Psoas muscle (tissue), 7 donors: ENCODE measurements at regions not wholly inside any gene's neighbourhood (a gene's known extent, or its start where the extent isn't known, plus 50 kb on each side); places are given as distances from the start of the nearest gene placed in this dataset.

Experiments
- ATAC-seq, 4 donors: fragments of 200-7000 bp; cut with Tn5 transposase; one replicate each; pipeline ENCODE4 v1.9.1; 2020; ENCODE audit warnings: moderate library complexity in 3 of 4, mild to moderate bottlenecking in 2 of 4
- DNase-seq, 2 donors: peaks; one replicate each; pipeline ENCODE4 v3.0.0-alpha.2; 2020
- H3K27ac ChIP-seq: fragments of 200-600 bp; one replicate; pipeline ENCODE4 v1.8.0; 2022
- H3K27me3 ChIP-seq, 3 donors: fragments of 200-600 bp in 1 of 3; one replicate each; pipeline versions ENCODE4 v1.6.1 to v1.8.0; 2013 to 2022; ENCODE audit warnings: low read length in 2 of 3, mild to moderate bottlenecking in 2 of 3, moderate library complexity in 1 of 3; ENCODE audit not compliant: insufficient read depth in 3 of 3
- H3K36me3 ChIP-seq, 2 donors: fragments of 200-600 bp in 1 of 2; one replicate each; pipeline versions ENCODE4 v1.6.1 to v1.8.0; 2013 to 2022; ENCODE audit warnings: low read depth in 1 of 2, mild to moderate bottlenecking in 1 of 2, moderate library complexity in 1 of 2; ENCODE audit not compliant: insufficient read depth in 1 of 2
- H3K4me1 ChIP-seq: fragments of 200-600 bp; one replicate; pipeline ENCODE4 v1.8.0; 2022
- H3K4me3 ChIP-seq: fragments of 200-600 bp; one replicate; pipeline ENCODE4 v1.8.0; 2022; ENCODE audit warnings: mild to moderate bottlenecking
- H3K9me3 ChIP-seq: fragments of 200-600 bp; one replicate; pipeline ENCODE4 v1.8.0; 2022
- WGBS, 3 donors: extraction: QIAGEN DNeasy Blood & Tissue Kit; methylation state at CpG; one replicate each; pipeline versions ENCODE4 v1.1.6 to v1.1.7; 2013; 5-methylcytosine and 5-hydroxymethylcytosine counted together
- intact Hi-C, 2 donors: fragments of 100-400 bp; cut with DNase I; formaldehyde crosslinking; loops; one replicate each; pipeline versions ENCODE4 v1.11.0 to v1.14.2; 2022
- TF ChIP-seq, protein P1 (sequence below): fragments of 200-600 bp; IDR thresholded peaks from one replicate; pipeline ENCODE4 v1.8.0; 2022; ENCODE audit warnings: antibody characterized with exemption
- donor health status: healthy with polysubstance abuse.
- donor health status: DM: no; HTN: no; CAD: no; lungs with moderate emphysema.
- donor health status: Bipolar disorder and iron deficiency.
- donor health status: healthy.
- donor health status: DM: yes; HTN: yes; CAD: no.
- donor health status: DM: no; HTN: no; CAD: no.
- donor health status: DM: yes; HTN: yes; CAD: no.

DNA sequence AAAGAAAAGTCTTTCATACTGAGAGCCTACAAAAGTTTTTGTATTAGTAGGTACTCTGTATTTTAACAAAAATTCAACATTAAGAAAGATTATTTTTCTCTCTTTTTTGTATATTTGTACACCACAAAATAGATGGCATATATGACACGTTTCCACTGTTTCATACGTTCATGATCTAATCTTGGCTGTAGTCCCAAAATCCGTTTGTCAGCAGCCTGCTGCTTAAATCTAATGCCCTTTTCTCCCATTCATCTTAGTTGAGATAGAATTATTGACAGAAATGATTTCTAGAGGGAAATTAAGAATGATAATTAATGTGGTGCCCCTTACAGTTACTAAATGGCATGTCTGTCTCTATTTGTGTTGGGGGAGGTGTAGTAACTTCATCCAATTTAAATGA lies 140.7 kb upstream of the NOVA1 start:
- Histone ChIP-seq H3K4me3 (no peak overlapping the region), H3K27ac (no peak overlapping the region), H3K36me3 (no peaks in the 10 kb centered on the region), H3K27me3 (no peaks in the 10 kb centered on the region), H3K4me1 (no peaks in the 10 kb centered on the region), H3K9me3 (no peaks in the 10 kb centered on the region)
- ATAC-seq (no peak), DNase-seq (no peak)
- WGBS, 3 donors = 3 to 18% (median 14%) methylated on average over 3 of the region's 3 CpGs
- TF ChIP-seq, protein P1, sequence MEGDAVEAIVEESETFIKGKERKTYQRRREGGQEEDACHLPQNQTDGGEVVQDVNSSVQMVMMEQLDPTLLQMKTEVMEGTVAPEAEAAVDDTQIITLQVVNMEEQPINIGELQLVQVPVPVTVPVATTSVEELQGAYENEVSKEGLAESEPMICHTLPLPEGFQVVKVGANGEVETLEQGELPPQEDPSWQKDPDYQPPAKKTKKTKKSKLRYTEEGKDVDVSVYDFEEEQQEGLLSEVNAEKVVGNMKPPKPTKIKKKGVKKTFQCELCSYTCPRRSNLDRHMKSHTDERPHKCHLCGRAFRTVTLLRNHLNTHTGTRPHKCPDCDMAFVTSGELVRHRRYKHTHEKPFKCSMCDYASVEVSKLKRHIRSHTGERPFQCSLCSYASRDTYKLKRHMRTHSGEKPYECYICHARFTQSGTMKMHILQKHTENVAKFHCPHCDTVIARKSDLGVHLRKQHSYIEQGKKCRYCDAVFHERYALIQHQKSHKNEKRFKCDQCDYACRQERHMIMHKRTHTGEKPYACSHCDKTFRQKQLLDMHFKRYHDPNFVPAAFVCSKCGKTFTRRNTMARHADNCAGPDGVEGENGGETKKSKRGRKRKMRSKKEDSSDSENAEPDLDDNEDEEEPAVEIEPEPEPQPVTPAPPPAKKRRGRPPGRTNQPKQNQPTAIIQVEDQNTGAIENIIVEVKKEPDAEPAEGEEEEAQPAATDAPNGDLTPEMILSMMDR = no peak
- intact Hi-C loops = no loop called here

DNA sequence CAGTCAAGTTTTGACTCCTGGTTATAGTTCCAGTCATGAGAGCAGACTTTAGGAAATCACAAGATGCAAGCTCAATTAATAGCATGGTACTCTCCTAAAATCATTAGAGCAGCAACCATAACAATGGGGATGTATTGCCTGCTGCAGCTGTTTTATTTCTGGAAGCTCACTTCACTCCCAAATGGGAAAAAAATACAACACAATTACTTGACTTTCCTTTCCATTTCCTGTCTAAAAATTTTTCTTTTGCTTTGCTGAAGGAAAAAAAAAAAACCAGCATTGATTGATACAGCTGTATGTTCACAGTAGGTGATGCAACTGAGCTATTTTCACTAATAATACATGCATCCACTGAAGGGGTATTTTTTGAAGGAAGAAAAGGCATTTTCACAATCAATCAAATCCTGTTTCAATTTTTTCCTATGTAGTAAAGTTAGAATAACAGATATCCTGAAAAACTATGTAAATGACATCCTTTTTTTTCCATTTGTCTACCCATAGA lies 143.9 kb upstream of the NOVA1 start:
- Histone ChIP-seq H3K27ac (no peak overlapping the region), H3K4me3 (no peak overlapping the region), H3K9me3 (no peaks in the 10 kb centered on the region), H3K27me3 (no peaks in the 10 kb centered on the region), H3K4me1 (no peaks in the 10 kb centered on the region), H3K36me3 (no peaks in the 10 kb centered on the region)
- TF ChIP-seq, protein P1 = no peak
- DNase-seq (no peak), ATAC-seq (no peak)
- intact Hi-C loops = no loop called here

DNA sequence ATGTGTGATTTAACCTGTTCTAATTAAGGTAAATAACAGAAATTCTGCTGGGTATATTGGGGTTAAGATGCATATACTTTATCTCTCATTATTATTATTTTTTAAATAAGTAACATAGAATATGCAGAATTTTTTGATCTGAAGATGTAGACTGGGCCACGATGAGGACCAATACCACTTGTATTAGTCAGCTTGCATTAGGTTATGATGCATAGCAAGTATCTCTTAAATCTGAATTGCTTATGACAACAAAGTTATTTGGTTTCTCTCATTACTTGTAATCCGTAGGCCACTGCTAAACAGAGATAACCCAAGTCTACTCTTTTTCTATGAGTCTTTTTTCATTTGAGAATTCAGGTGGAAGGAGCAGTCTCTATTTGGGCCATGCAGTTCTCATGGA lies 145.5 kb upstream of the NOVA1 start:
- WGBS, 3 donors = 73 to 87% (median 78%) methylated on average over 2 of the region's 2 CpGs
- Histone ChIP-seq H3K27ac (no peak overlapping the region), H3K4me3 (no peak overlapping the region), H3K9me3 (no peaks in the 10 kb centered on the region), H3K27me3 (no peaks in the 10 kb centered on the region), H3K36me3 (no peaks in the 10 kb centered on the region), H3K4me1 (no peaks in the 10 kb centered on the region)
- TF ChIP-seq, protein P1 = no peak
- ATAC-seq = no peak
- no peak for DNase-seq
- intact Hi-C loops = no loop called here

DNA sequence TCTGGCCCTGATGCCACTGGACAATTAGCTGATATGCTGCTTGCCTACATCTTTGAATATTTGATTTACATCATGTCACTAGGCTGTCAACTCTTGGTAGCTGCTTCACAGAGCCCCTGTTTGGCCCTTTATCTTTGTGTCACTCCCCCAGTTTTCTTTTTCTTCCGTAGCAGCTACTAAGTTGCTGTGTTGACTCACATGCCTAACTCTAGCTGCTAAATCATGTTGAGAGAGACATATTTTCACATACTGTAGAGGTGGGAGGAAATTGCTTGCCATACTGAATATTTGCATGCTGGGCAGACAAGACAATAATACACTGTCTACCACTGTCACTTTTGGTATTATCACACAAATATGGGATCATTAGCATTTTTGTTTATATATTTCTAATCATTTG lies 147.1 kb upstream of the NOVA1 start:
- H3K27ac ChIP-seq = no peak overlapping the region
- H3K27me3 ChIP-seq = no peaks in the 10 kb centered on the region
- H3K36me3 ChIP-seq = no peaks in the 10 kb centered on the region
- TF ChIP-seq, protein P1 = no peak
- intact Hi-C loops = no loop called here
- no peaks in the 10 kb centered on the region for H3K4me1 ChIP-seq
- WGBS, 3 donors = 38 to 54% (median 42%) methylated on average over 1 of the region's 1 CpG
- ATAC-seq (no peak), DNase-seq (no peak)
- H3K9me3 ChIP-seq = no peaks in the 10 kb centered on the region
- H3K4me3 ChIP-seq = no peak overlapping the region

DNA sequence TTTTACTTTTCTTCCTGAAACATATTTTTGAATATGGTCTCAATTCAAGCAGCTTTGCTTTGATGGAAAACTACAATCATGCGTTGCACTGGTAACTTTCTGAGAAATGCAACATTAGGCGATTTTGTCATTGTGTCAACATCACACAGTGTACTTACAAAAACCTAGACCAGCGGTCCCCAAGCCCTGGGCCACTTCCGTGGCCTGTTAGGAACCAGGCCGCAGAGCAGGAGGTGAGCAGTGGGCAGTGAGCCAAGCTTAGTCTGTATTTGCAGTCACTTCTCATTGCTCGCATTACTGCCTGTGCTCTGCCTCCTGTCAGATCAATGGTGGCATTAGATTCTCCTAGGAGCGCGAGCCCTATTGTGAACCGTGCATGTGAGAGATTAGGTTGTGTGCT lies 163.7 kb upstream of the NOVA1 start:
- H3K27me3 ChIP-seq = no peaks in the 10 kb centered on the region
- ATAC-seq (no peak), DNase-seq (peak in 1 of 2 donors; percentile 25)
- TF ChIP-seq, protein P1 = no peak
- no peak overlapping the region for H3K4me3 ChIP-seq
- no peaks in the 10 kb centered on the region for H3K9me3 ChIP-seq
- H3K4me1 ChIP-seq = no peaks in the 10 kb centered on the region
- H3K36me3 ChIP-seq = no peaks in the 10 kb centered on the region
- intact Hi-C loops = no loop called here
- WGBS, 3 donors = 83 to 94% (median 87%) methylated on average over 9 of the region's 9 CpGs
- no peak overlapping the region for H3K27ac ChIP-seq
